PC-3 (cell line): ENCODE measurements at regions not wholly inside any gene's neighbourhood (a gene's known extent, or its start where the extent isn't known, plus 50 kb on each side); places are given as distances from the start of the nearest gene placed in this dataset.

Experiments
- CTCF ChIP-seq: fragments of 300-600 bp; sonication (generic); conservative IDR thresholded peaks from 2 replicates; pipeline ENCODE4 v1.5.1; 2017; ENCODE audit warnings: antibody characterized with exemption, low read depth, mild to moderate bottlenecking, low read length
- EZH2 ChIP-seq: fragments of 300-600 bp; sonication (generic); IDR thresholded peaks from one replicate; pipeline ENCODE4 v1.6.1; 2017; ENCODE audit warnings: antibody characterized with exemption, mild to moderate bottlenecking, low read length; ENCODE audit not compliant: unreplicated experiment
- EZH2phosphoT487 ChIP-seq: fragments of 300-600 bp; sonication (generic); IDR thresholded peaks from 2 replicates; pipeline ENCODE4 v1.6.1; 2018; ENCODE audit warnings: mild to moderate bottlenecking, antibody characterized with exemption, low read length, borderline replicate concordance

- TF ChIP-seq CTCF (no peak), EZH2 (no peak), EZH2phosphoT487 (no peak)
Measured at GRCh38 chr2:67524213-67524612, 127.1 kb downstream of the ETAA1 start.
